ENCODE measurements at regions not wholly inside any gene's neighbourhood (a gene's known extent, or its start where the extent isn't known, plus 50 kb on each side); places are given as distances from the start of the nearest gene placed in this dataset.

GRCh38 chr10:117817116-117817515 lies 229.6 kb downstream of the RAB11FIP2 start:
- intact Hi-C loops (cut with DNase I): no loop called here
- TF ChIP-seq POLR2A (IDR thresholded peaks at IDR 0.05) (no peak), CTCF (IDR thresholded peaks at IDR 0.05) (no peak)
- no peak overlapping the region for H3K4me3 ChIP-seq
- H3K4me1 ChIP-seq: no peaks in the 10 kb centered on the region
- no peaks in the 10 kb centered on the region for H3K9me3 ChIP-seq
- ATAC-seq: no peak
- no peaks in the 10 kb centered on the region for H3K27me3 ChIP-seq
- H3K36me3 ChIP-seq (replicated peaks in 1 of 2; ENCODE audit: insufficient read depth in 1 of 2, low read depth in 2 of 2): no peaks in the 10 kb centered on the region
- no peak overlapping the region for H3K27ac ChIP-seq
- no peak for DNase-seq
- WGBS, 2 donors: 90 to 92% methylated on average over 3 of the region's 3 CpGs

GRCh38 chr10:117818721-117819120 lies 228.0 kb downstream of the RAB11FIP2 start:
- H3K4me3 ChIP-seq: no peak overlapping the region
- DNase-seq (no peak), ATAC-seq (no peak)
- H3K27ac ChIP-seq: no peak overlapping the region
- no peaks in the 10 kb centered on the region for H3K9me3 ChIP-seq
- H3K4me1 ChIP-seq: no peaks in the 10 kb centered on the region
- 79 to 100% methylated on average over 1 of the region's 1 CpG for WGBS, 2 donors
- intact Hi-C loops (cut with DNase I): no loop called here
- no peak for TF ChIP-seq CTCF (IDR thresholded peaks at IDR 0.05)
- no peaks in the 10 kb centered on the region for H3K27me3 ChIP-seq
- H3K36me3 ChIP-seq (replicated peaks in 1 of 2; ENCODE audit: insufficient read depth in 1 of 2, low read depth in 2 of 2): no peaks in the 10 kb centered on the region

GRCh38 chr10:117819304-117819703 lies 227.4 kb downstream of the RAB11FIP2 start:
- H3K27ac ChIP-seq: no peak overlapping the region
- no peaks in the 10 kb centered on the region for H3K27me3 ChIP-seq
- H3K4me1 ChIP-seq: no peaks in the 10 kb centered on the region
- WGBS, 2 donors: 62 to 75% methylated on average over 4 of the region's 4 CpGs
- no peaks in the 10 kb centered on the region for H3K9me3 ChIP-seq
- intact Hi-C loops (cut with DNase I): no loop called here
- no peak overlapping the region for H3K4me3 ChIP-seq
- ATAC-seq: no peak
- H3K36me3 ChIP-seq (replicated peaks in 1 of 2; ENCODE audit: insufficient read depth in 1 of 2, low read depth in 2 of 2): no peaks in the 10 kb centered on the region
- DNase-seq: no peak
- no peak for TF ChIP-seq POLR2A (IDR thresholded peaks at IDR 0.05)
- TF ChIP-seq CTCF (IDR thresholded peaks at IDR 0.05): no peak

GRCh38 chr10:117823980-117824379 lies 222.8 kb downstream of the RAB11FIP2 start:
- no peaks in the 10 kb centered on the region for H3K27me3 ChIP-seq
- 85 to 86% methylated on average over 5 of the region's 5 CpGs for WGBS, 2 donors

More at GRCh38 chr10:117823980-117824379, 222.8 kb downstream of the RAB11FIP2 start:
- intact Hi-C loops (cut with DNase I): no loop called here
- no peaks in the 10 kb centered on the region for H3K9me3 ChIP-seq
- no peaks in the 10 kb centered on the region for H3K4me1 ChIP-seq
- no peaks in the 10 kb centered on the region for H3K36me3 ChIP-seq (replicated peaks in 1 of 2; ENCODE audit: insufficient read depth in 1 of 2, low read depth in 2 of 2)
- H3K27ac ChIP-seq: no peak overlapping the region
- no peak overlapping the region for H3K4me3 ChIP-seq
- DNase-seq: no peak
- no peak for TF ChIP-seq POLR2A (IDR thresholded peaks at IDR 0.05)
- no peak for TF ChIP-seq CTCF (IDR thresholded peaks at IDR 0.05)
- ATAC-seq: no peak
